IPS-20b (cell line): ENCODE measurements at regions not wholly inside any gene's neighbourhood (a gene's known extent, or its start where the extent isn't known, plus 50 kb on each side); places are given as distances from the start of the nearest gene placed in this dataset.

Experiments used
- H3K27ac ChIP-seq: one replicate; pipeline ENCODE4 v1.5.1; 2013; ENCODE audit warnings: low read length
- H3K27me3 ChIP-seq: 2 replicates; pipeline ENCODE4 v1.6.1; 2013; ENCODE audit warnings: mild to moderate bottlenecking, low read length, inconsistent platforms; ENCODE audit not compliant: insufficient read depth
- H3K36me3 ChIP-seq: 2 replicates; pipeline ENCODE4 v1.6.1; 2013; ENCODE audit warnings: low read depth, mild to moderate bottlenecking, inconsistent platforms, low read length, moderate library complexity; ENCODE audit not compliant: insufficient read depth
- H3K4me1 ChIP-seq: 2 replicates; pipeline ENCODE4 v1.6.1; 2013; ENCODE audit warnings: mild to moderate bottlenecking, control low read depth, inconsistent platforms, low read length, moderate library complexity; ENCODE audit not compliant: insufficient read depth
- H3K4me3 ChIP-seq: 2 replicates; pipeline ENCODE4 v1.5.1; 2013; ENCODE audit warnings: mild to moderate bottlenecking, low read length, inconsistent platforms
- H3K9ac ChIP-seq: 2 replicates; pipeline ENCODE4 v1.6.1; 2013; ENCODE audit warnings: low read depth, mild to moderate bottlenecking, inconsistent platforms, low read length, moderate library complexity
- H3K9me3 ChIP-seq: 2 replicates; pipeline ENCODE4 v1.6.1; 2013; ENCODE audit warnings: mild to moderate bottlenecking, low read depth, low read length, inconsistent platforms; ENCODE audit not compliant: insufficient read depth

GRCh38 chr11:20311444-20311843 lies 52.1 kb upstream of the HTATIP2 start:
- Histone ChIP-seq H3K36me3 (no peaks in the 10 kb centered on the region), H3K4me1 (no peaks in the 10 kb centered on the region), H3K9me3 (no peaks in the 10 kb centered on the region), H3K27ac (no peak overlapping the region), H3K27me3 (peaks cover 35% of the 10 kb centered on the region; the same call in 1 of the 2 replicates), H3K9ac (no peak overlapping the region), H3K4me3 (no peak overlapping the region)

GRCh38 chr11:20310596-20311394 lies 52.7 kb upstream of the HTATIP2 start:
- Histone ChIP-seq H3K4me3 (no peak overlapping the region), H3K9me3 (no peaks in the 10 kb centered on the region), H3K36me3 (no peaks in the 10 kb centered on the region), H3K27ac (no peak overlapping the region), H3K9ac (no peak overlapping the region), H3K27me3 (peaks cover 37% of the 10 kb centered on the region; the same call in 1 of the 2 replicates), H3K4me1 (no peaks in the 10 kb centered on the region)

- Histone ChIP-seq H3K27ac (no peak overlapping the region), H3K4me3 (no peak overlapping the region), H3K9me3 (no peaks in the 10 kb centered on the region), H3K4me1 (no peaks in the 10 kb centered on the region), H3K36me3 (no peaks in the 10 kb centered on the region), H3K9ac (no peak overlapping the region), H3K27me3 (peaks cover 35% of the 10 kb centered on the region; the same call in 1 of the 2 replicates)
These were observed 53.4 kb upstream of the HTATIP2 start for GRCh38 chr11:20310137-20310536.

- no peaks in the 10 kb centered on the region for H3K4me1 ChIP-seq
- peaks cover 35% of the 10 kb centered on the region; the same call in 1 of the 2 replicates for H3K27me3 ChIP-seq
- H3K4me3 ChIP-seq, result no peak overlapping the region
- H3K9ac ChIP-seq, result no peak overlapping the region
- H3K9me3 ChIP-seq, result no peaks in the 10 kb centered on the region
- no peaks in the 10 kb centered on the region for H3K36me3 ChIP-seq
- no peak overlapping the region for H3K27ac ChIP-seq
These were observed 54.1 kb upstream of the HTATIP2 start for GRCh38 chr11:20309231-20310025.

- Histone ChIP-seq H3K4me1 (no peaks in the 10 kb centered on the region), H3K9me3 (no peaks in the 10 kb centered on the region), H3K27ac (no peak overlapping the region), H3K36me3 (no peaks in the 10 kb centered on the region), H3K9ac (no peak overlapping the region), H3K27me3 (peaks cover 35% of the 10 kb centered on the region; the same call in 1 of the 2 replicates), H3K4me3 (no peak overlapping the region)
These were observed 54.9 kb upstream of the HTATIP2 start for GRCh38 chr11:20308601-20309000.

GRCh38 chr11:20303391-20303965 lies 60.0 kb upstream of the HTATIP2 start:
- H3K9me3 ChIP-seq, result no peaks in the 10 kb centered on the region
- H3K27me3 ChIP-seq, result peaks cover 26% of the 10 kb centered on the region; the same call in 1 of the 2 replicates
- no peaks in the 10 kb centered on the region for H3K36me3 ChIP-seq
- H3K4me1 ChIP-seq, result peaks cover 4% of the 10 kb centered on the region; the same call in 1 of the 2 replicates
- H3K4me3 ChIP-seq, result no peak overlapping the region
- H3K27ac ChIP-seq, result no peak overlapping the region
- no peak overlapping the region for H3K9ac ChIP-seq

GRCh38 chr11:20293992-20294391 lies 69.5 kb upstream of the HTATIP2 start:
- H3K27me3 ChIP-seq, result peaks cover 32% of the 10 kb centered on the region; the same call in 1 of the 2 replicates
- no peak overlapping the region for H3K4me3 ChIP-seq
- H3K4me1 ChIP-seq, result no peaks in the 10 kb centered on the region
- H3K27ac ChIP-seq, result no peak overlapping the region
- no peaks in the 10 kb centered on the region for H3K36me3 ChIP-seq
- H3K9ac ChIP-seq, result no peak overlapping the region
- H3K9me3 ChIP-seq, result no peaks in the 10 kb centered on the region

GRCh38 chr11:20293531-20293930 lies 70.0 kb upstream of the HTATIP2 start:
- Histone ChIP-seq H3K9me3 (no peaks in the 10 kb centered on the region), H3K27ac (no peak overlapping the region), H3K27me3 (peaks cover 37% of the 10 kb centered on the region; the same call in 1 of the 2 replicates), H3K4me3 (no peak overlapping the region), H3K4me1 (no peaks in the 10 kb centered on the region), H3K9ac (no peak overlapping the region), H3K36me3 (no peaks in the 10 kb centered on the region)

GRCh38 chr11:20289732-20290131 lies 73.8 kb upstream of the HTATIP2 start:
- no peak overlapping the region for H3K4me3 ChIP-seq
- H3K36me3 ChIP-seq, result no peaks in the 10 kb centered on the region
- H3K9me3 ChIP-seq, result no peaks in the 10 kb centered on the region
- H3K27me3 ChIP-seq, result peaks cover 50% of the 10 kb centered on the region; the same call in 1 of the 2 replicates
- no peak overlapping the region for H3K27ac ChIP-seq
- no peaks in the 10 kb centered on the region; the same call in 1 of the 2 replicates for H3K4me1 ChIP-seq
- no peak overlapping the region for H3K9ac ChIP-seq

- H3K9me3 ChIP-seq, result no peaks in the 10 kb centered on the region
- no peaks in the 10 kb centered on the region; the same call in 1 of the 2 replicates for H3K4me1 ChIP-seq
- no peaks in the 10 kb centered on the region for H3K36me3 ChIP-seq
- no peak overlapping the region for H3K4me3 ChIP-seq
- H3K9ac ChIP-seq, result no peak overlapping the region
- H3K27ac ChIP-seq, result no peak overlapping the region
- peaks cover 36% of the 10 kb centered on the region; the same call in 1 of the 2 replicates for H3K27me3 ChIP-seq
These were observed 80.0 kb upstream of the HTATIP2 start for GRCh38 chr11:20283475-20283874.

- Histone ChIP-seq H3K36me3 (no peaks in the 10 kb centered on the region), H3K4me3 (no peak overlapping the region), H3K9ac (no peak overlapping the region), H3K9me3 (no peaks in the 10 kb centered on the region), H3K27ac (no peak overlapping the region), H3K4me1 (no peaks in the 10 kb centered on the region; the same call in 1 of the 2 replicates), H3K27me3 (peaks cover 55% of the 10 kb centered on the region; the same call in 1 of the 2 replicates)
These were observed 84.8 kb upstream of the HTATIP2 start for GRCh38 chr11:20278727-20279126.
